HEK293 (cell line): ENCODE measurements at regions not wholly inside any gene's neighbourhood (a gene's known extent, or its start where the extent isn't known, plus 50 kb on each side); places are given as distances from the start of the nearest gene placed in this dataset.

Experiments used
- CTCF ChIA-PET: fragments of 350-600 bp; formaldehyde crosslinking; extraction: SDS; loops from one replicate; lab custom pipeline; 2021; ENCODE audit warnings: antibody characterized with exemption; lab: Yijun Ruan, JAX
- POLR2A ChIA-PET: fragments of 300-600 bp; formaldehyde crosslinking; extraction: SDS; loops from one replicate; lab custom pipeline; 2020; ENCODE audit warnings: antibody characterized with exemption, inconsistent platforms; lab: Yijun Ruan, JAX
- H3K27ac ChIP-seq: fragments of 200-500 bp; sonication (Bioruptor generic); 2 replicates; pipeline ENCODE4 v1.5.1; 2014; ENCODE audit warnings: low read depth, low read length, control low read depth, inconsistent platforms; ENCODE audit errors: extremely low read depth
- H3K36me3 ChIP-seq, 2 experiments: fragments of 200-500 bp in 1 of 2; sonication (Bioruptor generic) in 1 of 2; 1 replicate in 1 of 2; 2 replicates in 1 of 2; pipeline ENCODE4 v1.5.1; 2014 to 2017; ENCODE audit warnings: inconsistent platforms in 2 of 2, low read length in 2 of 2; ENCODE audit not compliant: control insufficient read depth in 2 of 2, insufficient read depth in 1 of 2
- H3K4me1 ChIP-seq: fragments of 200-500 bp; sonication (Bioruptor generic); 2 replicates; pipeline ENCODE4 v1.5.1; 2014; ENCODE audit warnings: mild to moderate bottlenecking, low read length, inconsistent platforms; ENCODE audit not compliant: control insufficient read depth, insufficient read depth
- H3K4me3 ChIP-seq: 2 replicates; pipeline ENCODE4 v1.5.1; 2011; ENCODE audit warnings: low read depth, mild to moderate bottlenecking, control low read depth, low read length, moderate library complexity
- H3K9me3 ChIP-seq: fragments of 200-500 bp; sonication (Bioruptor generic); 2 replicates; pipeline ENCODE4 v1.5.1; 2014; ENCODE audit warnings: low read depth, low read length, inconsistent platforms; ENCODE audit not compliant: control insufficient read depth, insufficient read depth
- BCL11A ChIP-seq: fragments of 450-650 bp; formaldehyde crosslinking; IDR thresholded peaks from 2 replicates; pipeline ENCODE4 v1.5.1; 2016; ENCODE audit warnings: low read depth, missing biosample characterization, missing genetic modification characterization
- GLI2 ChIP-seq: fragments of 450-650 bp; formaldehyde crosslinking; IDR thresholded peaks from 2 replicates; pipeline ENCODE4; 2017; ENCODE audit warnings: missing biosample characterization, missing genetic modification characterization, low read depth, borderline replicate concordance
- GLIS2 ChIP-seq: fragments of 450-650 bp; formaldehyde crosslinking; IDR thresholded peaks from 2 replicates; pipeline ENCODE4 v1.5.1; 2016; ENCODE audit warnings: missing biosample characterization, missing genetic modification characterization
- IKZF3 ChIP-seq: fragments of 450-650 bp; IDR thresholded peaks from 2 replicates; pipeline ENCODE4 v1.5.0; 2018; ENCODE audit warnings: missing biosample characterization, mild to moderate bottlenecking, missing genetic modification characterization, moderate library complexity
- OSR2 ChIP-seq: fragments of 450-650 bp; formaldehyde crosslinking; IDR thresholded peaks from 2 replicates; pipeline ENCODE4 v1.5.1; 2016; ENCODE audit warnings: missing biosample characterization, missing genetic modification characterization
- PRDM1 ChIP-seq: fragments of 450-650 bp; formaldehyde crosslinking; IDR thresholded peaks from 2 replicates; pipeline ENCODE4; 2016; ENCODE audit warnings: missing biosample characterization, missing genetic modification characterization
- REPIN1 ChIP-seq: fragments of 450-650 bp; formaldehyde crosslinking; IDR thresholded peaks from 2 replicates; pipeline ENCODE4 v1.5.1; 2017; ENCODE audit warnings: missing biosample characterization, missing genetic modification characterization, low read depth
- WT1 ChIP-seq: fragments of 450-650 bp; formaldehyde crosslinking; IDR thresholded peaks from 2 replicates; pipeline ENCODE4 v1.5.1; 2016; ENCODE audit warnings: missing biosample characterization, missing genetic modification characterization
- ZBTB20 ChIP-seq: fragments of 450-650 bp; formaldehyde crosslinking; IDR thresholded peaks from 2 replicates; pipeline ENCODE4 v1.5.1; 2016; ENCODE audit warnings: missing biosample characterization, missing genetic modification characterization
- ZBTB7A ChIP-seq: fragments of 450-650 bp; formaldehyde crosslinking; IDR thresholded peaks from 2 replicates; pipeline ENCODE4 v1.5.1; 2016; ENCODE audit warnings: low read depth, missing biosample characterization, missing genetic modification characterization
- ZFHX2 ChIP-seq: fragments of 450-650 bp; formaldehyde crosslinking; conservative IDR thresholded peaks from 2 replicates; pipeline ENCODE4 v1.5.1; 2016; ENCODE audit warnings: missing biosample characterization, missing genetic modification characterization
- ZIC2 ChIP-seq: fragments of 450-650 bp; formaldehyde crosslinking; IDR thresholded peaks from 2 replicates; pipeline ENCODE4 v1.5.1; 2016; ENCODE audit warnings: missing biosample characterization, missing genetic modification characterization
- ZNF16 ChIP-seq: fragments of 450-650 bp; formaldehyde crosslinking; IDR thresholded peaks from 2 replicates; pipeline ENCODE4 v1.5.1; 2016; ENCODE audit warnings: low read depth, missing biosample characterization, missing genetic modification characterization
- ZNF341 ChIP-seq: fragments of 450-650 bp; formaldehyde crosslinking; IDR thresholded peaks from 2 replicates; pipeline ENCODE4; 2016; ENCODE audit warnings: low read depth, missing biosample characterization, missing genetic modification characterization
- ZNF354C ChIP-seq: fragments of 450-650 bp; formaldehyde crosslinking; IDR thresholded peaks from 2 replicates; pipeline ENCODE4 v1.5.1; 2016; ENCODE audit warnings: missing biosample characterization, missing genetic modification characterization, low read depth, borderline replicate concordance
- ZNF404 ChIP-seq: fragments of 450-650 bp; formaldehyde crosslinking; IDR thresholded peaks from 2 replicates; pipeline ENCODE4 v1.5.1; 2017; ENCODE audit warnings: missing biosample characterization, missing genetic modification characterization
- ZNF416 ChIP-seq: fragments of 450-650 bp; formaldehyde crosslinking; IDR thresholded peaks from 2 replicates; pipeline ENCODE4 v1.5.1; 2016; ENCODE audit warnings: missing biosample characterization, missing genetic modification characterization
- ZNF544 ChIP-seq: fragments of 450-650 bp; formaldehyde crosslinking; IDR thresholded peaks from 2 replicates; pipeline ENCODE4 v1.5.0; 2017; ENCODE audit warnings: missing biosample characterization, missing genetic modification characterization
- ZNF624 ChIP-seq: fragments of 450-650 bp; formaldehyde crosslinking; IDR thresholded peaks from 2 replicates; pipeline ENCODE4 v1.5.1; 2017; ENCODE audit warnings: missing biosample characterization, missing genetic modification characterization
- ZNF626 ChIP-seq: fragments of 450-650 bp; sonication (Bioruptor Pico); formaldehyde crosslinking; IDR thresholded peaks from 2 replicates; pipeline ENCODE4 v1.5.1; 2018; ENCODE audit warnings: missing biosample characterization, missing genetic modification characterization, inconsistent platforms
- ZNF629 ChIP-seq: fragments of 450-650 bp; formaldehyde crosslinking; IDR thresholded peaks from 2 replicates; pipeline ENCODE4 v1.5.1; 2017; ENCODE audit warnings: missing biosample characterization, missing genetic modification characterization
- ZNF677 ChIP-seq: fragments of 450-650 bp; IDR thresholded peaks from 2 replicates; pipeline ENCODE4 v1.5.0; 2018; ENCODE audit warnings: missing biosample characterization, mild to moderate bottlenecking, missing genetic modification characterization, moderate library complexity
- ZNF701 ChIP-seq: fragments of 450-650 bp; formaldehyde crosslinking; IDR thresholded peaks from 2 replicates; pipeline ENCODE4 v1.5.1; 2016; ENCODE audit warnings: missing biosample characterization, missing genetic modification characterization
- ZNF707 ChIP-seq: fragments of 450-650 bp; formaldehyde crosslinking; IDR thresholded peaks from 2 replicates; pipeline ENCODE4 v1.5.1; 2016; ENCODE audit warnings: missing biosample characterization, missing genetic modification characterization
- ZNF777 ChIP-seq: fragments of 450-650 bp; formaldehyde crosslinking; IDR thresholded peaks from 2 replicates; pipeline ENCODE4 v1.5.1; 2017; ENCODE audit warnings: missing biosample characterization, missing genetic modification characterization, borderline replicate concordance
- ZNF837 ChIP-seq: fragments of 450-650 bp; formaldehyde crosslinking; IDR thresholded peaks from 2 replicates; pipeline ENCODE4 v1.5.1; 2016; ENCODE audit warnings: missing biosample characterization, missing genetic modification characterization
- ZSCAN23 ChIP-seq: fragments of 450-650 bp; formaldehyde crosslinking; IDR thresholded peaks from 2 replicates; pipeline ENCODE4 v1.5.1; 2016; ENCODE audit warnings: missing biosample characterization, missing genetic modification characterization
- ZXDB ChIP-seq: fragments of 450-650 bp; formaldehyde crosslinking; IDR thresholded peaks from 2 replicates; pipeline ENCODE4 v1.5.1; 2016; ENCODE audit warnings: missing biosample characterization, missing genetic modification characterization
- TF ChIP-seq, protein P1 (sequence below): fragments of 450-650 bp; formaldehyde crosslinking; IDR thresholded peaks from 2 replicates; pipeline ENCODE4 v1.5.1; 2016; ENCODE audit warnings: missing biosample characterization, missing genetic modification characterization
- TF ChIP-seq, protein P2 (sequence below): fragments of 450-650 bp; formaldehyde crosslinking; IDR thresholded peaks from 2 replicates; pipeline ENCODE4 v1.5.1; 2016; ENCODE audit warnings: missing biosample characterization, missing genetic modification characterization

DNA sequence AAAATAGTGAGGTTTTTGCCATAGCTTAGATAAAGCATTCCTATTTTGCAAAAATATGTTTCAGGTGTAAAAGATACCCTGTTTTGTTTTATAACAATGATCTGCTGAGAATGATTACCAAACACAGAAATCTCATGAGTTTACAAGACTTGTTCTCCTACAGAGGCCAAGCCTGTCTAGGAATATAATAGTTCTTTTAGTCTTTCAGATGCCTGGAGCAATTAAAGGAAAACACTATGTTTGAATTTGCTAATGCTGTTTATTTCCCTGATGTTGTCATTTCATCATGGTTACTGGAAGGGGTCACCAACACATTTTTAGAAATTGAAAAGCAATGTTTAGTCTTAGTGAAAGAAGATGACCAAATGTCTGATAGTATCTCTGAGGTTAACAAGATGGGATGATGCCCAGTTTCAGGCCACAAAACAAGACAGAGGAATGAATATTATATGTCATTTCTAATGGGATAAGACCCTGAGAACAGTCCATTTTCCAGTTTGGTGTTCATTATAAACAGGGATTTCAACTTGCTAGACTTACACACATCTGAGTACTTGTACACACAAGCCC lies 559.9 kb downstream of the INHBA start:
- TF ChIP-seq ZNF341 (tag by site-specific recombination) (no peak), ZNF629 (tag by site-specific recombination) (no peak), ZNF624 (tag by site-specific recombination) (no peak), ZNF777 (no peak), ZNF707 (tag by site-specific recombination) (no peak), PRDM1 (tag by site-specific recombination) (no peak), ZNF16 (tag by site-specific recombination) (no peak), ZNF837 (tag by site-specific recombination) (no peak), ZXDB (tag by site-specific recombination) (no peak), ZNF544 (tag by site-specific recombination) (no peak), ZBTB7A (no peak), ZBTB20 (tag by site-specific recombination) (no peak), ZNF354C (no peak), ZNF416 (no peak), GLI2 (tag by site-specific recombination) (no peak)
- TF ChIP-seq, protein P1, sequence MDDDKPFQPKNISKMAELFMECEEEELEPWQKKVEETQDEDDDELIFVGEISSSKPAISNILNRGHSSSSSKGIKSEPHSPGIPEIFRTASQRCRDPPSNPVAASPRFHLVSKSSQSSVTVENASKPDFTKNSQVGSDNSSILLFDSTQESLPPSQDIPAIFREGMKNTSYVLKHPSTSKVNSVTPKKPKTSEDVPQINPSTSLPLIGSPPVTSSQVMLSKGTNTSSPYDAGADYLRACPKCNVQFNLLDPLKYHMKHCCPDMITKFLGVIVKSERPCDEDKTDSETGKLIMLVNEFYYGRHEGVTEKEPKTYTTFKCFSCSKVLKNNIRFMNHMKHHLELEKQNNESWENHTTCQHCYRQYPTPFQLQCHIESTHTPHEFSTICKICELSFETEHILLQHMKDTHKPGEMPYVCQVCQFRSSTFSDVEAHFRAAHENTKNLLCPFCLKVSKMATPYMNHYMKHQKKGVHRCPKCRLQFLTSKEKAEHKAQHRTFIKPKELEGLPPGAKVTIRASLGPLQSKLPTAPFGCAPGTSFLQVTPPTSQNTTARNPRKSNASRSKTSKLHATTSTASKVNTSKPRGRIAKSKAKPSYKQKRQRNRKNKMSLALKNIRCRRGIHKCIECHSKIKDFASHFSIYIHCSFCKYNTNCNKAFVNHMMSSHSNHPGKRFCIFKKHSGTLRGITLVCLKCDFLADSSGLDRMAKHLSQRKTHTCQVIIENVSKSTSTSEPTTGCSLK (tag by site-specific recombination), result no peak
- H3K4me3 ChIP-seq, result no peak overlapping the region
- POLR2A ChIA-PET, result no interaction called here
- no peaks in the 10 kb centered on the region for H3K9me3 ChIP-seq
- peaks cover 8% of the 10 kb centered on the region for H3K4me1 ChIP-seq
- CTCF ChIA-PET, result no interaction called here
- no peaks in the 10 kb centered on the region for H3K36me3 ChIP-seq
- H3K27ac ChIP-seq, result no peak overlapping the region

DNA sequence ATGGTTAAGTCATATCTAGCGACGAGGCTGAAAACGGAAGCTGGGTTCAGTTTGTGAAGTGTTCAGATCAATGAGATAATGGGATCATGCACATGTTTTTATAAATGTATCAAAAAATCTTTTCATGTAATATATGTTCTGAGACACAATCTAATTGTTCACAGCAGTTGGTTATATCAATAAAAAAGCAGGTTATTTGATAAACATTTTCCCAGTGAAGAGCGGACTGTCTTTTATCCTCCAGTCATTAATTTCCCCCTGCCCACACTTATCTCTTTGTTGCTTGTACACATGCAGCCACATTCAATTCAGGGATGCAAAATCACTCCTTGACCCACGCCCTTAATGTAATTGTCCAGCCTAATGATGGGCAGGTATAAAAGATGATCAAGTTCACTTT lies 563.1 kb downstream of the INHBA start:
- peaks cover 3% of the 10 kb centered on the region; the same call in 1 of the 2 replicates for H3K4me1 ChIP-seq
- TF ChIP-seq ZNF404 (tag by site-specific recombination) (no peak), ZSCAN23 (tag by site-specific recombination) (no peak), ZIC2 (tag by site-specific recombination) (no peak), GLIS2 (tag by site-specific recombination) (no peak), ZNF626 (tag by site-specific recombination) (no peak), ZNF677 (tag by site-specific recombination) (no peak), REPIN1 (tag by site-specific recombination) (no peak), ZNF777 (no peak), IKZF3 (tag by site-specific recombination) (no peak), BCL11A (tag by site-specific recombination) (no peak), ZFHX2 (no peak), WT1 (tag by site-specific recombination) (no peak), ZNF701 (tag by site-specific recombination) (no peak), ZBTB7A (no peak), OSR2 (no peak)
- TF ChIP-seq, protein P2, sequence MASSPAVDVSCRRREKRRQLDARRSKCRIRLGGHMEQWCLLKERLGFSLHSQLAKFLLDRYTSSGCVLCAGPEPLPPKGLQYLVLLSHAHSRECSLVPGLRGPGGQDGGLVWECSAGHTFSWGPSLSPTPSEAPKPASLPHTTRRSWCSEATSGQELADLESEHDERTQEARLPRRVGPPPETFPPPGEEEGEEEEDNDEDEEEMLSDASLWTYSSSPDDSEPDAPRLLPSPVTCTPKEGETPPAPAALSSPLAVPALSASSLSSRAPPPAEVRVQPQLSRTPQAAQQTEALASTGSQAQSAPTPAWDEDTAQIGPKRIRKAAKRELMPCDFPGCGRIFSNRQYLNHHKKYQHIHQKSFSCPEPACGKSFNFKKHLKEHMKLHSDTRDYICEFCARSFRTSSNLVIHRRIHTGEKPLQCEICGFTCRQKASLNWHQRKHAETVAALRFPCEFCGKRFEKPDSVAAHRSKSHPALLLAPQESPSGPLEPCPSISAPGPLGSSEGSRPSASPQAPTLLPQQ (tag by site-specific recombination), result no peak
- CTCF ChIA-PET, result interaction anchor here (1.3 kb wide), 1 partner anchor 8 kb away, joined by 4 read pairs; no protein-coding TSS in a partner anchor
- POLR2A ChIA-PET, result no interaction called here
- H3K36me3 ChIP-seq, result no peaks in the 10 kb centered on the region
- no peaks in the 10 kb centered on the region for H3K9me3 ChIP-seq
- H3K27ac ChIP-seq, result no peak overlapping the region
- H3K4me3 ChIP-seq, result no peak overlapping the region
